ENCODE measurements at regions not wholly inside any gene's neighbourhood (a gene's known extent, or its start where the extent isn't known, plus 50 kb on each side); places are given as distances from the start of the nearest gene placed in this dataset.
"Not testable (repeated sequence)": the region's sequence is repeated elsewhere in the genome, so short reads cannot be mapped to it uniquely, and the experiment has no call there.

- not testable (repeated sequence) for TF ChIP-seq CTCF, POLR2A (IDR thresholded peaks at IDR 0.05)
Measured at GRCh38 chr14:38600572-38600971, 344.7 kb upstream of the CLEC14A start.

Measured in body of pancreas (tissue), 4 donors.